HG02981 (cell line): ENCODE measurements at regions not wholly inside any gene's neighbourhood (a gene's known extent, or its start where the extent isn't known, plus 50 kb on each side); places are given as distances from the start of the nearest gene placed in this dataset.

Experiments used
- ATAC-seq: cut with Tn5 transposase; IDR thresholded peaks from one replicate; pipeline ENCODE4 v1.9.1; 2021; ENCODE audit warnings: mild to moderate bottlenecking, moderate library complexity; ENCODE audit not compliant: unreplicated experiment

GRCh38 chr15:35850284-35850683 is 304.3 kb upstream of the DPH6 start:
- ATAC-seq = no peak

GRCh38 chr15:35851491-35851890 is 305.5 kb upstream of the DPH6 start:
- ATAC-seq = no peak

GRCh38 chr15:35852818-35853624 is 307.1 kb upstream of the DPH6 start:
- ATAC-seq = no peak

GRCh38 chr15:35854316-35854715 is 308.4 kb upstream of the DPH6 start:
- no peak for ATAC-seq

- ATAC-seq = no peak
These were observed 311.7 kb upstream of the DPH6 start for GRCh38 chr15:35857567-35858226.

- no peak for ATAC-seq
These were observed 312.7 kb upstream of the DPH6 start for GRCh38 chr15:35858707-35859106.

GRCh38 chr15:35863655-35864054 is 317.7 kb upstream of the DPH6 start:
- ATAC-seq = no peak

GRCh38 chr15:35867356-35867755 is 321.4 kb upstream of the DPH6 start:
- ATAC-seq = no peak

- no peak for ATAC-seq
These were observed 325.3 kb upstream of the DPH6 start for GRCh38 chr15:35871282-35871681.

- no peak for ATAC-seq
These were observed 325.8 kb upstream of the DPH6 start for GRCh38 chr15:35871812-35872211.

- ATAC-seq = no peak
These were observed 326.6 kb upstream of the DPH6 start for GRCh38 chr15:35872577-35872976.

- no peak for ATAC-seq
These were observed 328.4 kb upstream of the DPH6 start for GRCh38 chr15:35874260-35874905.

GRCh38 chr15:35876762-35877161 is 330.8 kb upstream of the DPH6 start:
- ATAC-seq = no peak

- ATAC-seq = no peak
These were observed 334.9 kb upstream of the DPH6 start for GRCh38 chr15:35880896-35881295.

GRCh38 chr15:35885870-35886269 is 339.9 kb upstream of the DPH6 start:
- no peak for ATAC-seq

- no peak for ATAC-seq
These were observed 340.8 kb upstream of the DPH6 start for GRCh38 chr15:35886765-35887164.

GRCh38 chr15:35888815-35889214 is 342.9 kb upstream of the DPH6 start:
- no peak for ATAC-seq

GRCh38 chr15:35907511-35907910 is 361.5 kb upstream of the DPH6 start:
- ATAC-seq = no peak

- ATAC-seq = no peak
These were observed 363.4 kb upstream of the DPH6 start for GRCh38 chr15:35909414-35909813.

- no peak for ATAC-seq
These were observed 364.3 kb upstream of the DPH6 start for GRCh38 chr15:35910227-35910626.

- ATAC-seq = no peak
These were observed 365.2 kb upstream of the DPH6 start for GRCh38 chr15:35911052-35911777.
